Liver (tissue), 3 donors: ENCODE measurements at regions not wholly inside any gene's neighbourhood (a gene's known extent, or its start where the extent isn't known, plus 50 kb on each side); places are given as distances from the start of the nearest gene placed in this dataset.

Experiments
- CTCF ChIP-seq: fragments of 150-350 bp; IDR thresholded peaks from 2 replicates; pipeline ENCODE4 v1.5.1; 2017; ENCODE audit warnings: improper control_type of control experiment, low read depth, low read length; ENCODE audit not compliant: missing input control
- EGR1 ChIP-seq, 2 donors: IDR thresholded peaks; 2 replicates each; pipeline ENCODE4 v1.6.1; 2016 to 2018; ENCODE audit warnings: antibody characterized with exemption in 2 of 2, low read depth in 2 of 2
- FOXA1 ChIP-seq: IDR thresholded peaks from 2 replicates; pipeline ENCODE4 v1.6.1; 2016; ENCODE audit warnings: antibody characterized with exemption
- GABPA ChIP-seq, 2 donors: IDR thresholded peaks in 1 of 2; conservative IDR thresholded peaks in 1 of 2; 2 replicates each; pipeline ENCODE4 v1.6.1; 2016; ENCODE audit warnings: antibody characterized with exemption in 2 of 2, mild to moderate bottlenecking in 1 of 2, moderate library complexity in 1 of 2
- HNF4G ChIP-seq: IDR thresholded peaks from 2 replicates; pipeline ENCODE4 v1.6.1; 2016; ENCODE audit warnings: antibody characterized with exemption
- JUND ChIP-seq, 2 donors: IDR thresholded peaks; 2 replicates each; pipeline ENCODE4 v1.6.1; 2016; ENCODE audit warnings: antibody characterized with exemption in 2 of 2
- MAX ChIP-seq: IDR thresholded peaks from 2 replicates; pipeline ENCODE4 v1.6.1; 2016; ENCODE audit warnings: antibody characterized with exemption
- RAD21 ChIP-seq, 2 donors: IDR thresholded peaks; 2 replicates each; pipeline ENCODE4 v1.6.1; 2016; ENCODE audit warnings: antibody characterized with exemption in 2 of 2, mild to moderate bottlenecking in 2 of 2
- REST ChIP-seq: IDR thresholded peaks from 2 replicates; pipeline ENCODE4 v1.6.1; 2016; ENCODE audit warnings: antibody characterized with exemption, mild to moderate bottlenecking
- RXRA ChIP-seq, 2 donors: IDR thresholded peaks; 2 replicates each; pipeline ENCODE4 v1.6.1; 2017 to 2018; ENCODE audit warnings: antibody characterized with exemption in 2 of 2, mild to moderate bottlenecking in 1 of 2
- SP1 ChIP-seq: IDR thresholded peaks from 2 replicates; pipeline ENCODE4 v1.6.1; 2018; ENCODE audit warnings: antibody characterized with exemption, mild to moderate bottlenecking
- TAF1 ChIP-seq: conservative IDR thresholded peaks from 2 replicates; pipeline ENCODE4 v1.6.1; 2016; ENCODE audit warnings: antibody characterized with exemption, mild to moderate bottlenecking
- ZBTB33 ChIP-seq: IDR thresholded peaks from 2 replicates; pipeline ENCODE4 v1.6.1; 2016; ENCODE audit warnings: antibody characterized with exemption
- donor health status: healthy.
- donor health status: healthy.

GRCh38 chr4:152064753-152065152 lies 303.9 kb upstream of the GATB start:
- TF ChIP-seq CTCF (no peak), ZBTB33 (no peak), TAF1 (no peak), GABPA (IDR thresholded peaks at IDR 0.05 in 1 of 2, conservative IDR thresholded peaks at IDR 0.05 in 1 of 2) (no peak), REST (no peak), RAD21 (IDR thresholded peaks at IDR 0.05) (no peak), SP1 (no peak), RXRA (IDR thresholded peaks at IDR 0.05) (no peak), FOXA1 (no peak), EGR1 (IDR thresholded peaks at IDR 0.05; ENCODE audit: low read depth in 2 of 2) (no peak), HNF4G (no peak), MAX (no peak), JUND (IDR thresholded peaks at IDR 0.05) (no peak)
